Activated CD4-positive, alpha-beta T cell treated with anti-CD3 and anti-CD28 coated beads for 36 hours (primary cell): ENCODE measurements at regions not wholly inside any gene's neighbourhood (a gene's known extent, or its start where the extent isn't known, plus 50 kb on each side); places are given as distances from the start of the nearest gene placed in this dataset.

ENCODE experiments used
- ATAC-seq: fragments of 200-7000 bp; cut with Tn5 transposase; one replicate; pipeline ENCODE4 v1.10.0; 2021; ENCODE audit warnings: mild to moderate bottlenecking, moderate library complexity
- CTCF ChIA-PET: fragments of 350-600 bp; sonication (Branson Sonifier 250); formaldehyde crosslinking; loops from one replicate; lab custom pipeline; 2021; ENCODE audit warnings: antibody characterized with exemption; lab: Charles Lee
- POLR2A ChIA-PET: fragments of 350-600 bp; sonication (Branson Sonifier 250); formaldehyde crosslinking; loops from one replicate; lab custom pipeline; 2021; ENCODE audit warnings: antibody characterized with exemption, inconsistent platforms; lab: Charles Lee
- DNase-seq: peaks from one replicate; pipeline ENCODE4 v3.0.0-alpha.2; 2020
- H3K27ac Mint-ChIP-seq: one replicate; pipeline ENCODE4 v1.8.0; 2021; ENCODE audit warnings: mixed read lengths
- H3K27me3 Mint-ChIP-seq: one replicate; pipeline ENCODE4 v1.8.0; 2021; ENCODE audit warnings: mixed read lengths
- H3K36me3 Mint-ChIP-seq: one replicate; pipeline ENCODE4 v1.8.0; 2021; ENCODE audit warnings: low read depth, mixed read lengths
- H3K4me1 Mint-ChIP-seq: one replicate; pipeline ENCODE4 v1.8.0; 2021; ENCODE audit warnings: mixed read lengths
- H3K4me3 Mint-ChIP-seq: one replicate; pipeline ENCODE4 v1.8.0; 2021; ENCODE audit warnings: mild to moderate bottlenecking, moderate library complexity, mixed read lengths
- H3K9me3 Mint-ChIP-seq: one replicate; pipeline ENCODE4 v1.8.0; 2021; ENCODE audit warnings: low read depth, mixed read lengths
- intact Hi-C, 2 experiments: fragments of 100-400 bp; cut with DNase I in 1 of 2; cut with micrococcal nuclease in 1 of 2; formaldehyde crosslinking; loops; one replicate each; pipeline versions ENCODE4 v1.14.2 to v1.15.1; 2022 to 2024; cut with DNase I, micrococcal nuclease

DNA sequence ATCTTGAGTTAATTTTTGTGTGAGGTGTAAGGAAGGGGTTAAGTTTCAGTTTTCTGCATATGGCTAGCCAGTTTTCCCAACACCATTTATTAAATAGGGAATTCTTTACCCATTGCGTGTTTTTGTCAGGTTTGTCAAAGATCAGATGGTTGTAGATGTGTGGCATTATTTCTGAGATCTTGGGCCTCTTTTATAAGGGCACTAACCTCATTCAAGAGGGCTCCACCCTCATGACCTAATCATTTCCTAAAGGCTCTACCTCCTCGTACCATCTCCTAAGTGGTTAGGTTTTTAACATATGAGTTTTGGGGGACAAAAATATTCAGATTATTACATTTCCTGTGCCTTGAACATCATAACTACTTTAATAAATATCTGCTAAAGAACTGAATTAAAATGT lies 510.9 kb downstream of the UTRN start:
- no peak overlapping the region for H3K4me3 Mint-ChIP-seq
- H3K4me1 Mint-ChIP-seq = no peaks in the 10 kb centered on the region
- H3K36me3 Mint-ChIP-seq = peaks cover 43% of the 10 kb centered on the region
- H3K9me3 Mint-ChIP-seq = peaks cover 8% of the 10 kb centered on the region
- no peak for DNase-seq
- CTCF ChIA-PET = no interaction called here
- H3K27ac Mint-ChIP-seq = no peak overlapping the region
- POLR2A ChIA-PET = no interaction called here
- ATAC-seq = no peak
- intact Hi-C loops = no loop called here
- H3K27me3 Mint-ChIP-seq = no peaks in the 10 kb centered on the region

DNA sequence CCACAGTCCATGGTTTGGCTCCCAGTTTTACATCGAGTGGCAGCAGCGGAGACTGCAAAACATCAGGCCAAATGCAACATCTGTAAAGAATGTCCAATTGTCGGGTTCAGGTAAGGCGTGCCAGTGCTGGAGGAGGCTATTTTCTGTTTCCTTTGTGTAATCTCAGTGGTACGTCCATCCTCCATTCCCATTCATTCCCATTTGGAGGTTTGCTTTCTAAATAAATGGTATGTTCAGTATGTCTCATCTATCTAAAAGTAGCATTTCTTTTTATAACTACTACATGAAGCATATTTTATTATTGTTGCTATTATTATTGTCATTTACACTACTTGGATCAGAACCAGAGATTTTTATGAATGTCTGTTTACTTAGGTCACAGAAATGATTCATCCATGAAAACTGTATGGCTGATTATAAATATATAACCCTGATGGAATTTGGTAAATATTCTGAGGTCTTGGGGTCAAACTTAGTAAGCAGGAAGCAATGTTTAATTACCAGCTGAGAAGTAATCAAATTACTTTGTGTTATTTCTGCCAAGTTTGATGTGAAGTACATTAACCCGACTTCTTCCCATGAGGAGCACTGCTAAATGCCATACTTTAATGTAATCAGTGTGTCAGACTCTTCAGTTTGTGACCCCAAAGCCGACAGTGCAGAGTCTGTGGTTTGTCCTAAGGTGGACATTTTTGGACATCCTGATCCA lies 512.9 kb downstream of the UTRN start:
- H3K4me1 Mint-ChIP-seq = no peaks in the 10 kb centered on the region
- ChIA-PET POLR2A (no interaction called here), CTCF (no interaction called here)
- no peak for DNase-seq
- H3K36me3 Mint-ChIP-seq = peaks cover 38% of the 10 kb centered on the region
- H3K27ac Mint-ChIP-seq = no peak overlapping the region
- intact Hi-C loops = no loop called here
- no peak overlapping the region for H3K4me3 Mint-ChIP-seq
- H3K9me3 Mint-ChIP-seq = peaks cover 8% of the 10 kb centered on the region
- H3K27me3 Mint-ChIP-seq = no peaks in the 10 kb centered on the region
- no peak for ATAC-seq

DNA sequence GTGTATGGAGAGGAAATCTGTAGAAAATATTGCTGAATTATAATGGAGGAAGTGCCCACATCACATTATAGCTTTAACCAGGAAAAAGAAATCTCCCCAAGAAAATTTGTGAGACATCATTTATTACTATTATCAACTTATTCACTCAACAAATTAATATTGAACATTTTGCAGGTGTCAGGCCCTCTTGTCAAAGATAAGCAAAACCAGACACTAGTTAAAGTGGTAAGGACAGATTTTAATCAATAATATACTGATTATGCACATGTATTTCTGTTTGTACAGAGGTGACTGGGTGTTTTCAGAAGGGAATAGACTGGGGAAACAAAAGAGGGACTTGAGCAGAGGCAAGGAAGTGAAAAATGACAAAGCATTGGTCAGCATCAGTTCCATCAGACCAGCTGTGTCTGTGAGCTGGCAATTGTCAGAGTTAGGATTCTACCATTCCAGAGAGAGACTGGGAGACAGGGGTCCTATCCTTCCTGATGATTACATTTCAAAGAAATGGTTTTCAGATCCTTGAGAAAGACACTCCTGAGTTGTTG lies 519.2 kb downstream of the UTRN start:
- Mint-ChIP-seq H3K27me3 (no peaks in the 10 kb centered on the region), H3K4me3 (no peak overlapping the region), H3K36me3 (peaks cover 5% of the 10 kb centered on the region), H3K27ac (no peak overlapping the region), H3K9me3 (no peaks in the 10 kb centered on the region), H3K4me1 (no peaks in the 10 kb centered on the region)
- no peak for DNase-seq
- ChIA-PET CTCF (interaction anchor here (0.6 kb wide), 1 partner anchor 217 kb away, joined by 5 read pairs; no protein-coding TSS in a partner anchor), POLR2A (no interaction called here)
- intact Hi-C loops = no loop called here
- ATAC-seq = no peak

DNA sequence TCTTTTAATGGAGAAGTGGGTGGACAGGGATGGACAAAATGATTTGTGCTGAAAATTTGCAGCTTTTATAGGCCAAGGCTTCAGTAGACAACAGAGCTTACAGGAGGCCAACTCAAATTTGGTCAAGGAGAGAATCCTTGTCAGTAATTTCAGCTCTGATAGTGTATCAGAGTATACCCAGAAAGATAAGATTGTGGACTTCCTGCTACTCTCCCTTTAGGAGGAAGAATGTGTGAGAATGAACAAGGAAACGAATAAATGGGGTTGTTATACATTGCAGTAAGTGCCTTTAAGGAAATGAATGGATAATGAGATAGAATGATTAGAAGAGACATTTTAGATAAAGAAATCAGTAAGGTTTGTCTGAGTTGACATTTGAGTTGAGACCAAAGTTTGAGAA lies 519.9 kb downstream of the UTRN start:
- Mint-ChIP-seq H3K9me3 (no peaks in the 10 kb centered on the region), H3K36me3 (peaks cover 8% of the 10 kb centered on the region), H3K27ac (no peak overlapping the region), H3K4me3 (no peak overlapping the region), H3K4me1 (no peaks in the 10 kb centered on the region), H3K27me3 (no peaks in the 10 kb centered on the region)
- ChIA-PET CTCF (no interaction called here), POLR2A (no interaction called here)
- DNase-seq (no peak), ATAC-seq (no peak)
- intact Hi-C loops = no loop called here

DNA sequence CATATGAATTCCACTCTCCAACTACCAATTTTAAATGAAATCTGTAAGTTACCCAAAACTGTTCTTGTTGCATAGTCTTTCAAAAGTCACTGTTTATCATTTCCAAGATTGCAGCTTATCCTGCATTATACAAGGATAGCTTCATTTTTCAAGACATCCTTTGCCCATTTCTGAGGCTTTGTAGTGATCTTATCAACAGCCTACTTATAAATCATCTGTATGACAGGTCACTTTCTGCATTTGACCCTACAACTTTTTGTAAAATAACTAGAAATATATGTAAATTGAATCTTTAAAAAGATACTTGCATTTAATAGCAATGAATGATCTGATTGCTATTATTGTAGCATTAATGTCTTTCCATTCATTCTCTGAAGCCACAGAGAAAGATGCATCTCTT lies 521.1 kb downstream of the UTRN start:
- intact Hi-C loops = no loop called here
- CTCF ChIA-PET = interaction anchor here (0.7 kb wide), 1 partner anchor 27 kb away, joined by 3 read pairs; no protein-coding TSS in a partner anchor
- H3K9me3 Mint-ChIP-seq = no peaks in the 10 kb centered on the region

DNA sequence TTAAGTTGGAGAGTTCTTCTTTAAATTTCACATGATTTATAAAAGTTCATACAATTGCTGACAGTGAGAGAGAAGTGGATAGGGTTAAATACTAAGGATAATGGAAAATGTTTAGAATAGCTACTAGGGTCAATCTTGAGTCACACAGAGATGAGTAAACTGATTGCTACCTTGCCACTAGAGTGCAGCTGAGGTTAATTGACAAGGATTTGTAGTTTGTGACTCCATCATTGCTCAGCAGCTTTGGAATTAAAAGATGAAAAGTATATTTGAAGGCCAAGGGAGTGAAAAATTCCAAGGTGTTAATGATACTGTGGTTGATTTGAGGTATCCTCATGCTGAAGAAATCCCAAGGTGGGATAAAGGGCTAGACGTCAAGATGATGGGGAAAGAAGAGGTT lies 524.0 kb downstream of the UTRN start:
- no peaks in the 10 kb centered on the region for H3K9me3 Mint-ChIP-seq
- no peak for ATAC-seq
- ChIA-PET POLR2A (no interaction called here), CTCF (no interaction called here)
- intact Hi-C loops = no loop called here
- no peak overlapping the region for H3K27ac Mint-ChIP-seq
- no peaks in the 10 kb centered on the region for H3K27me3 Mint-ChIP-seq
- DNase-seq = no peak
- H3K4me1 Mint-ChIP-seq = no peaks in the 10 kb centered on the region
- H3K4me3 Mint-ChIP-seq = no peak overlapping the region
- peaks cover 21% of the 10 kb centered on the region for H3K36me3 Mint-ChIP-seq

More for the DNA sequence above, 521.1 kb downstream of the UTRN start:
- Mint-ChIP-seq H3K36me3 (peaks cover 12% of the 10 kb centered on the region), H3K27me3 (no peaks in the 10 kb centered on the region), H3K4me3 (no peak overlapping the region), H3K4me1 (no peaks in the 10 kb centered on the region), H3K27ac (no peak overlapping the region)
- DNase-seq (no peak), ATAC-seq (no peak)
- POLR2A ChIA-PET = no interaction called here

DNA sequence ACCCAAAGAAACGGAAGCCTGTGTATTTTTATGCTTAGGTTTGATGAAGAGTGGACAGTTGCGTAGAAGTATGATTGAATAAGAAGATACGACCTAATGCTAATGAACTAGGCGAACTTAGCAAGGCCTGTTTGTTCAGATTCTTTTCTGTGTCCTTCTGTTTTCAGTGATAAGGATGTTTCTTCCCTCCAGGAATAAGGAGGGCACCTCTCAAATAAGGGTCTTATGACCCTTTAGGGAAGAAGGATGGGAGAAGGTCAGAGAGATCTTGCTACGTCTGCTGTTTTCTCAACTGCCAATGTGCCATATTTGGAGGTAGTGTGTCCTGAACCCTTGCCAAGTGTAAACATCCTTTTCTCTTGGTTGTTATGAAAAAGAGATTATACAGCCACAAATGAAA lies 524.8 kb downstream of the UTRN start:
- H3K27me3 Mint-ChIP-seq = no peaks in the 10 kb centered on the region
- H3K27ac Mint-ChIP-seq = no peak overlapping the region
- POLR2A ChIA-PET = no interaction called here
- intact Hi-C loops = no loop called here
- no peak for DNase-seq
- CTCF ChIA-PET = interaction anchor here (1.5 kb wide), 1 partner anchor 10 kb away, joined by 4 read pairs; no protein-coding TSS in a partner anchor
- peaks cover 27% of the 10 kb centered on the region for H3K36me3 Mint-ChIP-seq
- H3K4me1 Mint-ChIP-seq = no peaks in the 10 kb centered on the region
- no peak for ATAC-seq
- no peaks in the 10 kb centered on the region for H3K9me3 Mint-ChIP-seq
- no peak overlapping the region for H3K4me3 Mint-ChIP-seq

DNA sequence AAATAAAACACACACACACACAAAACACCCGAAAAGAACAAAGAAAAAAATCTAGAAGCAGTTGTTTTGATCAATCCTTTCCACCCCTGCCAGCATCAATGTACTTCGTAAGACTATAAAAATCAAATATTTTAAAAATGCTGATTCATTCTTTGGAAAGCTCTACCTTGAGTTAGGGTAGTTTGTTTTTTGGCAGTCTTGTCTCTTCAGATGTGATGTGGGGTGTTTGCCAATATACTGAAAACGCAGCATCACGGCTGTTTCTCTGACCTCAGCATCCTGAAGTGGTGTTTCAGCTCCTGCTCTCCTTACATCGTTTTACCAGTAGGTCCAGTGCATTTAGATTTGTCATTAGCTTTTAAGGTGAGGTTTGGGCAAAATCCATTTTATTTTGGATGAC lies 526.0 kb downstream of the UTRN start:
- POLR2A ChIA-PET = no interaction called here
- Mint-ChIP-seq H3K27ac (no peak overlapping the region), H3K36me3 (peaks cover 27% of the 10 kb centered on the region), H3K27me3 (no peaks in the 10 kb centered on the region), H3K4me3 (no peak overlapping the region), H3K9me3 (no peaks in the 10 kb centered on the region), H3K4me1 (no peaks in the 10 kb centered on the region)
- no peak for ATAC-seq
- intact Hi-C loops = no loop called here
- CTCF ChIA-PET = interaction anchor here (0.9 to 1.5 kb wide), 2 partner anchors 9 to 117 kb away, joined by 3 to 4 read pairs; no protein-coding TSS in a partner anchor
- DNase-seq = no peak

DNA sequence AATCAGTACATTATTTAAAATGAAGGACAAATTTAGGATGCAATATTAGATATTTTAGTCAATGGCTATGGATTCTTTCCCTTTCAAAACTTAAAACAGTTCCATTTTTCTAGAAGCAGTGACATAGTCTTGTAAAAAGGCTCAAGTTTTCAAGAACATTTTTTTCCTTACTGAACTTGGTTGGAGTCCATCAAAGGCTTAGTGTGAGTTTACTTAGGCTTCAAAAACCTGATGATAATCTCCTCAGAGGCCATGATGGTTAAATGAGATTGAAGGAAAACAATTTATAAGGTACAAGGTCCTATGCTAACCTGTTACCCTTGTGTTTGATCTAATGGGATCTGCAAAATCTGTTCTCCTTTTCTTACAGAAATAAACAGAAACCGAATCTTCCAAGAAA lies 531.8 kb downstream of the UTRN start:
- CTCF ChIA-PET = interaction anchor here (0.9 kb wide), 1 partner anchor 10 kb away, joined by 3 read pairs; no protein-coding TSS in a partner anchor
- no peak for DNase-seq
- no peaks in the 10 kb centered on the region for H3K9me3 Mint-ChIP-seq

DNA sequence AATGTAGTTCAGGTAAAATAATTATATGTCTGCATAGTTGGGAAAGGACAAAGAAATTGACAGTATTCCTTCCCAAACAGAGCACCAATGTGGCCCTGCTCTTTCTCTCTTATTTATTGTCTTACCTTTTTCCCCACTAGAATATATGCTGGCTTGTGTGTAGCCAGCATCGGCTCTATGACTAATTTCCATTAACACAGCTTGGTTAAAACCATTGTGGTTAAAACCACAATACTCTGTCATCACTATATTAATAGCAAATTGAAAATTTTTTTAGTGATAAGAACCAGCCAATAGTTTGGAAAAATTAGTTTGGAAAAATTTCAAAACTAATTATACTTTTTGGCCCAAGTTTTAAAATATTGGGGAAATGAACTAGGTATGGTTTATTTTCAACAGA lies 535.1 kb downstream of the UTRN start:
- intact Hi-C loops = no loop called here
- ChIA-PET CTCF (interaction anchor here (1.6 kb wide), 1 partner anchor 10 kb away, joined by 4 read pairs; no protein-coding TSS in a partner anchor), POLR2A (no interaction called here)
- no peak overlapping the region for H3K27ac Mint-ChIP-seq
- no peaks in the 10 kb centered on the region for H3K9me3 Mint-ChIP-seq
- DNase-seq = no peak
- ATAC-seq = no peak
- no peaks in the 10 kb centered on the region for H3K4me1 Mint-ChIP-seq
- H3K27me3 Mint-ChIP-seq = no peaks in the 10 kb centered on the region
- no peak overlapping the region for H3K4me3 Mint-ChIP-seq
- peaks cover 6% of the 10 kb centered on the region for H3K36me3 Mint-ChIP-seq

More for the DNA sequence above, 531.8 kb downstream of the UTRN start:
- Mint-ChIP-seq H3K4me1 (no peaks in the 10 kb centered on the region), H3K36me3 (peaks cover 19% of the 10 kb centered on the region), H3K4me3 (no peak overlapping the region), H3K27ac (no peak overlapping the region), H3K27me3 (no peaks in the 10 kb centered on the region)
- POLR2A ChIA-PET = no interaction called here
- no peak for ATAC-seq
- intact Hi-C loops = no loop called here

DNA sequence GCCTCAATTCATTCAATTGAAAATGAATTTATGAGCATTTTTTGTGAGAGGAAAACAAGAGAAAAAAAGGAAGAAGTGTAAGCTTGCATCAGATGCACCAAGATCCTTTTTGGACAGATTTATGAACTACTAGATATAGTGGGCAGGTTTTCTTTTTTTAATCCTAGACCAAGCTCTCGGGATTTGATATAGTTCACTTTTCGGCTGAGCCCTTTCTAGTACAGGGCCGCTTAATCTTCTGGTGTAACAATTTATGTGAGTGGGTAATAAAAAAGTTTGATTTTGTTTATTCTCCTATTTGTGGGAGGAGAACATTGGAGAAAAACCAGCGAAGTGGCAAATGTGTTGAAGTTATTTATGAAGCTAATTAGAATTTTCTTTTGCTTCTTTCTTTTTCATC lies 538.0 kb downstream of the UTRN start:
- DNase-seq = no peak
- no peak overlapping the region for H3K4me3 Mint-ChIP-seq
- H3K27ac Mint-ChIP-seq = no peak overlapping the region
- POLR2A ChIA-PET = interaction anchor here (0.7 kb wide), 1 partner anchor 143 kb away, joined by 3 read pairs; no protein-coding TSS in a partner anchor
- H3K9me3 Mint-ChIP-seq = no peaks in the 10 kb centered on the region
- no peaks in the 10 kb centered on the region for H3K4me1 Mint-ChIP-seq
- ATAC-seq = no peak
- intact Hi-C loops = no loop called here
- CTCF ChIA-PET = interaction anchor here (1.0 kb wide), 1 partner anchor 12 kb away, joined by 3 read pairs; no protein-coding TSS in a partner anchor
- H3K27me3 Mint-ChIP-seq = no peaks in the 10 kb centered on the region
- peaks cover 12% of the 10 kb centered on the region for H3K36me3 Mint-ChIP-seq

DNA sequence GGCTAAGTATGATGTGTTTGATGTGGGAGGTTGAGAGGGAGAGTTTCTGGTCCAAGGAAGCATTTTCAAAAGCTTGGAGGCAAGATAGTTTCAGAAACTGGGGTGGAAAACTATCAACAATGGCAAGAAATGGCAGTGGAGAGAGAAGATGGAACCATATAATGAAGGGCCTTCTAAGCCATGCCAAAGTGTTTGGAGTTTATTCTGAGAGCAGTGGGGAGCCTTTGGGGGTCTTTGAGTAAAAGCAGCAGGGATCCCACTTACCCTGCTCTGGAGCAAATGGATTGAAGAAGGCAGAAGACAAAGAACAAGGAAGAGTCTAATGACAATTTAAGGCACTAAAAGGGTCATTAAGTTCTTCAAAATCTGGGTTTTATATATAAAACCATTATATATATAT lies 538.9 kb downstream of the UTRN start:
- CTCF ChIA-PET = interaction anchor here (1.7 kb wide), 1 partner anchor 9 kb away, joined by 3 read pairs; no protein-coding TSS in a partner anchor
- Mint-ChIP-seq H3K4me3 (no peak overlapping the region), H3K36me3 (peaks cover 15% of the 10 kb centered on the region), H3K27ac (peak overlapping the region; percentile 38), H3K4me1 (no peaks in the 10 kb centered on the region), H3K9me3 (no peaks in the 10 kb centered on the region), H3K27me3 (no peaks in the 10 kb centered on the region)
- DNase-seq (no peak), ATAC-seq (no peak)
- intact Hi-C loops = no loop called here
- POLR2A ChIA-PET = no interaction called here
